Fibroblast of mammary gland (primary cell): ENCODE measurements at regions not wholly inside any gene's neighbourhood (a gene's known extent, or its start where the extent isn't known, plus 50 kb on each side); places are given as distances from the start of the nearest gene placed in this dataset.

Experiments used
- DNase-seq: peaks from one replicate; pipeline ENCODE4 v3.0.0-alpha.2; 2010; ENCODE audit warnings: low read depth
- H3K4me3 ChIP-seq: 2 replicates; pipeline ENCODE4 v1.5.1; 2011; ENCODE audit warnings: low read depth, mild to moderate bottlenecking, low read length, moderate library complexity; ENCODE audit not compliant: control insufficient read depth
- CTCF ChIP-seq: conservative IDR thresholded peaks from 2 replicates; pipeline ENCODE4 v1.5.1; 2011; ENCODE audit warnings: low read depth, low read length, inconsistent platforms; ENCODE audit not compliant: control insufficient read depth, insufficient read depth

DNA sequence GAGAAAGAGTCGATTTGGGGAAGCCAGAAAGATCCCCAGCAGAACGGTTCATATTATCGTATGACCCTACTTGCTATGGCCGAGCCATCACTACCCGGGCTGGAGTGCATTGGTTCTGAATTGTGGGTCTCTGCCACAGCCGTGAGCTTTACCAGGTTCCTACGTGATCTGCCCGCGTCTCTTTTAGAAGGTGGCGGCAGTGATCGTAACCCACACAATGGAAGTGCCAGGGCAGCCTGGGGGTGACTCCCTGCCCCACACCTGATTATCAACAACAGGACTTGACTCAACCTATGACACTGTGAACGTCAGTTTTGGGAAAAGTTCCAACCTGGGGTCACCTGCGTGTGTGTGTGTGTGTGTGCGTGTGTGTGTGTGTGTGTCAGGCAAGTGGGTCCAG is 90.8 kb downstream of the SHOX start:
- no peak for DNase-seq
- no peak for TF ChIP-seq CTCF

DNA sequence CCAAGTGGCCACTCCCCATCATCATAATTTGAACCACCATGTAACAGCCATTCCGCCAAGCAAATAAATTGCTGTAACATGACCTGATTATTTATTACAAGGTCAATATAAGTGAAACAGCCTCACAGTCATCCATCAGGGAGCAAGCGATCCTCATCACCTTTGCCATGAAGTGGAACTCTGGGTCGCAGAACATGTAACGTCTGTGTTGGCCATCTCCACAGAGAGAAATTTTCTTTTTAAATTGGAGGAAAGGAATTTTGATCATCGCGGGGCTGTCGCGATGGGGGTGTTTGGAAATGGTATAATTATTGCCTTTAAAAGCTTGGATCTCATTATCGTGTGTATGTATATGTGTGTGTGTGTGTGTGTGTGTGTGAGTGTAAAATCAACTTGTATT is 90.2 kb downstream of the SHOX start:
- H3K4me3 ChIP-seq, result no peak overlapping the region

More for the DNA sequence above, 90.8 kb downstream of the SHOX start:
- no peak overlapping the region for H3K4me3 ChIP-seq

GRCh38 chrX:720250-720649 is 89.7 kb downstream of the SHOX start:
- no peak for TF ChIP-seq CTCF
- no peak for DNase-seq
- no peak overlapping the region for H3K4me3 ChIP-seq

More for the DNA sequence above, 90.2 kb downstream of the SHOX start:
- TF ChIP-seq CTCF, result no peak
- DNase-seq, result no peak

DNA sequence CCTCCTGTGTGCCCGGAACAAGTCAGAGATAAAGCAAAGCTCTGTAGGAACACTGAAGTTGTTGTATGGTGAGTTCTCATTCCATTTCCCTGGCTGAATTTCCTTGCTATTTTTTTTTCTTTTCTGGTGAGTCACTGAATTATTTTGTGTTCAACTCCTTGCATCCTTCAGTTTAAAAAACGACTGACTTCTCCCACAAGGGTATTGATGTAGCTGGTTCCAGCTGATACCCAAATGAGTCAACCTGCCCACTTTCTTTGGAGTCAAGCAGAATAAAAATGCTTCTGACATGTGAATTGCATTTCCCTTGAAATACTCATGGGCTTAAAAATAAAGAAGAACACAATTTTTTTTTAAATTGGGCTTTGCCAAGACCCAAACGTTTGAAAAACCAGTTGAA is 85.5 kb downstream of the SHOX start:
- H3K4me3 ChIP-seq, result no peak overlapping the region
- DNase-seq, result no peak
- TF ChIP-seq CTCF, result no peak

- H3K4me3 ChIP-seq, result no peak overlapping the region
- no peak for DNase-seq
- no peak for TF ChIP-seq CTCF
Measured at GRCh38 chrX:714131-714530, 83.5 kb downstream of the SHOX start.
